Epithelial cell of proximal tubule (primary cell): ENCODE measurements at regions not wholly inside any gene's neighbourhood (a gene's known extent, or its start where the extent isn't known, plus 50 kb on each side); places are given as distances from the start of the nearest gene placed in this dataset.

Experiments used
- DNase-seq: peaks from one replicate; pipeline ENCODE4 v3.0.0-alpha.2; 2011; ENCODE audit warnings: low read depth
- H3K4me3 ChIP-seq: 2 replicates; pipeline ENCODE4 v1.5.1; 2011; ENCODE audit warnings: low read depth, mild to moderate bottlenecking, low read length
- CTCF ChIP-seq: conservative IDR thresholded peaks from 2 replicates; pipeline ENCODE4 v1.5.1; 2012; ENCODE audit warnings: low read depth, mild to moderate bottlenecking, low read length

- no peak for DNase-seq
- no peak overlapping the region for H3K4me3 ChIP-seq
- TF ChIP-seq CTCF: no peak
Measured at GRCh38 chr4:56169061-56169460, 218.2 kb downstream of the AASDH start.

- DNase-seq: no peak
- H3K4me3 ChIP-seq: no peak overlapping the region
- TF ChIP-seq CTCF: no peak
Measured at GRCh38 chr4:56164907-56165306, 216.2 kb downstream of the CEP135 start.

- no peak overlapping the region for H3K4me3 ChIP-seq
- no peak for DNase-seq
- TF ChIP-seq CTCF: no peak
Measured at GRCh38 chr4:56160636-56161035, 211.9 kb downstream of the CEP135 start.

- no peak for TF ChIP-seq CTCF
- DNase-seq: no peak
Measured at GRCh38 chr4:56158483-56158882, 209.7 kb downstream of the CEP135 start.

GRCh38 chr4:56156141-56156540, 207.4 kb downstream of the CEP135 start:
- no peak for DNase-seq
- no peak for TF ChIP-seq CTCF
- H3K4me3 ChIP-seq: no peak overlapping the region

More at GRCh38 chr4:56158483-56158882, 209.7 kb downstream of the CEP135 start:
- no peak overlapping the region for H3K4me3 ChIP-seq

- no peak overlapping the region for H3K4me3 ChIP-seq
- no peak for TF ChIP-seq CTCF
- DNase-seq: no peak
Measured at GRCh38 chr4:56155432-56155831, 206.7 kb downstream of the CEP135 start.

- H3K4me3 ChIP-seq: no peak overlapping the region
- DNase-seq: no peak
- no peak for TF ChIP-seq CTCF
Measured at GRCh38 chr4:56149591-56149990, 200.8 kb downstream of the CEP135 start.
